ENCODE measurements at regions not wholly inside any gene's neighbourhood (a gene's known extent, or its start where the extent isn't known, plus 50 kb on each side); places are given as distances from the start of the nearest gene placed in this dataset.
"Not testable (repeated sequence)": the region's sequence is repeated elsewhere in the genome, so short reads cannot be mapped to it uniquely, and the experiment has no call there.

GRCh38 chr2:150325656-150326314 is 161.7 kb downstream of the RND3 start:
- no peaks in the 10 kb centered on the region for H3K36me3 Mint-ChIP-seq (ENCODE audit: low read depth)
- no peak overlapping the region for H3K27ac Mint-ChIP-seq
- H3K27me3 Mint-ChIP-seq (ENCODE audit: low read depth, poor library complexity): no peaks in the 10 kb centered on the region
- no peak for DNase-seq
- H3K9me3 Mint-ChIP-seq: no peaks in the 10 kb centered on the region
- TF ChIP-seq, protein P1, sequence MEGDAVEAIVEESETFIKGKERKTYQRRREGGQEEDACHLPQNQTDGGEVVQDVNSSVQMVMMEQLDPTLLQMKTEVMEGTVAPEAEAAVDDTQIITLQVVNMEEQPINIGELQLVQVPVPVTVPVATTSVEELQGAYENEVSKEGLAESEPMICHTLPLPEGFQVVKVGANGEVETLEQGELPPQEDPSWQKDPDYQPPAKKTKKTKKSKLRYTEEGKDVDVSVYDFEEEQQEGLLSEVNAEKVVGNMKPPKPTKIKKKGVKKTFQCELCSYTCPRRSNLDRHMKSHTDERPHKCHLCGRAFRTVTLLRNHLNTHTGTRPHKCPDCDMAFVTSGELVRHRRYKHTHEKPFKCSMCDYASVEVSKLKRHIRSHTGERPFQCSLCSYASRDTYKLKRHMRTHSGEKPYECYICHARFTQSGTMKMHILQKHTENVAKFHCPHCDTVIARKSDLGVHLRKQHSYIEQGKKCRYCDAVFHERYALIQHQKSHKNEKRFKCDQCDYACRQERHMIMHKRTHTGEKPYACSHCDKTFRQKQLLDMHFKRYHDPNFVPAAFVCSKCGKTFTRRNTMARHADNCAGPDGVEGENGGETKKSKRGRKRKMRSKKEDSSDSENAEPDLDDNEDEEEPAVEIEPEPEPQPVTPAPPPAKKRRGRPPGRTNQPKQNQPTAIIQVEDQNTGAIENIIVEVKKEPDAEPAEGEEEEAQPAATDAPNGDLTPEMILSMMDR (IDR thresholded peaks at IDR 0.05): no peak
- peaks cover 14% of the 10 kb centered on the region for H3K4me1 Mint-ChIP-seq
- no peak overlapping the region for H3K4me3 Mint-ChIP-seq

DNA sequence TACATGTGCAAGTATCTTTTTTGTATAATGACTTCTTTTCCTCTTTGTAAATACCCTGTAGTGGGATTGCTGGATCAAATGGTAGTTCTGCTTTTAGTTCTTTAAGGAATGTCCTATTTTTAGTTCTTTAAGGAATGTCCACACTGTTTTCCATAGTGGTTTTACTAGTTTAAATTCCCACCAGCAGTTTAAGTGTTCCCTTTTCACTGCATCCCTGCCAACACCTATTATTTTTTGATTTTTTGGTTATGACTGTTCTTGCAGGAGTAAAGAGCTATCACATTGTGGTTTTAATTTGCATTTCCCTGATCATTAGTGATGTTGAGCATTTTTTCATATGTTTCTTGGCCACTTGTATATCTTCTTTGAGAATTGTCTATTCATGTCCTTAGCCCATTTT is 164.4 kb downstream of the RND3 start:
- not testable (repeated sequence) for H3K36me3 Mint-ChIP-seq (ENCODE audit: low read depth); H3K27me3 Mint-ChIP-seq (ENCODE audit: low read depth, poor library complexity); DNase-seq; H3K4me1 Mint-ChIP-seq; H3K9me3 Mint-ChIP-seq; H3K27ac Mint-ChIP-seq; H3K4me3 Mint-ChIP-seq

DNA sequence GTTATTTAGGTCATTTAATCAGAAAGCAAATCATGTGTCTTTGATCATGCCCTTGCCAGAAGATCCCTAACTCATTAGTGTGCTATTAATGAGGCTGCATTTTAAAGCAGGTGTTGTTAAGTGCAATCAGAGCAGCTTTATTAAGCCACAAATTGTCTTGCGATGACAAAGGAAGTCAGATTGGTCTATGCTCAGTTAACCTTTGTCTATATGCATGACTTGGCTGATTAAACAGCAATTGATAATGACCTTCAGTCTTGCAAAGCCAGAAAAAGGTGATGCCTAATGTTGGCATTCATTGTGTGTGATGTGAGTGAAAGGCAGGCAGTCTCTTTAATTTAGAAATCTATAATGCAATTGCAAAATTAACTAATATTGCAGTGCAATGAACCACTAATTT is 166.9 kb downstream of the RND3 start:
- Mint-ChIP-seq H3K36me3 (ENCODE audit: low read depth) (peaks cover 6% of the 10 kb centered on the region), H3K4me3 (no peak overlapping the region), H3K4me1 (no peaks in the 10 kb centered on the region), H3K27ac (no peak overlapping the region), H3K9me3 (peaks cover 12% of the 10 kb centered on the region), H3K27me3 (ENCODE audit: low read depth, poor library complexity) (peaks cover 4% of the 10 kb centered on the region)
- no peak for DNase-seq
- TF ChIP-seq, protein P1 (IDR thresholded peaks at IDR 0.05): no peak

GRCh38 chr2:150319658-150320555 is 167.6 kb downstream of the RND3 start:
- TF ChIP-seq, protein P1 (IDR thresholded peaks at IDR 0.05): no peak
- no peak for DNase-seq
- H3K4me3 Mint-ChIP-seq: no peak overlapping the region
- peaks cover 6% of the 10 kb centered on the region for H3K36me3 Mint-ChIP-seq (ENCODE audit: low read depth)
- H3K27ac Mint-ChIP-seq: no peak overlapping the region
- peaks cover 19% of the 10 kb centered on the region for H3K9me3 Mint-ChIP-seq
- H3K4me1 Mint-ChIP-seq: no peaks in the 10 kb centered on the region
- peaks cover 6% of the 10 kb centered on the region for H3K27me3 Mint-ChIP-seq (ENCODE audit: low read depth, poor library complexity)

- TF ChIP-seq, protein P1 (IDR thresholded peaks at IDR 0.05): no peak
- Mint-ChIP-seq H3K9me3 (peaks cover 26% of the 10 kb centered on the region), H3K27ac (no peak overlapping the region), H3K4me1 (no peaks in the 10 kb centered on the region), H3K36me3 (ENCODE audit: low read depth) (peaks cover 12% of the 10 kb centered on the region), H3K4me3 (no peak overlapping the region), H3K27me3 (ENCODE audit: low read depth, poor library complexity) (peaks cover 6% of the 10 kb centered on the region)
- DNase-seq: no peak
These were observed 168.4 kb downstream of the RND3 start for GRCh38 chr2:150319085-150319484.

GRCh38 chr2:150312271-150312670 is 175.2 kb downstream of the RND3 start:
- Mint-ChIP-seq H3K27me3 (ENCODE audit: low read depth, poor library complexity) (peaks cover 6% of the 10 kb centered on the region), H3K9me3 (peaks cover 48% of the 10 kb centered on the region), H3K36me3 (ENCODE audit: low read depth) (peaks cover 23% of the 10 kb centered on the region), H3K27ac (no peak overlapping the region), H3K4me3 (no peak overlapping the region), H3K4me1 (peaks cover 15% of the 10 kb centered on the region)
- TF ChIP-seq, protein P1 (IDR thresholded peaks at IDR 0.05): no peak
- DNase-seq: no peak

Measured in nephron progenitor cell (in vitro differentiated cells).